SK-N-SH treated with all-trans-retinoic acid at 6 μM for 48 hours (cell line): ENCODE measurements at regions not wholly inside any gene's neighbourhood (a gene's known extent, or its start where the extent isn't known, plus 50 kb on each side); places are given as distances from the start of the nearest gene placed in this dataset.
"Not testable (repeated sequence)": the region's sequence is repeated elsewhere in the genome, so short reads cannot be mapped to it uniquely, and the experiment has no call there.

Source experiments
- ATAC-seq: fragments of 200-7000 bp; cut with Tn5 transposase; 3 replicates; pipeline ENCODE4 v1.9.1; 2020; ENCODE audit warnings: mild to moderate bottlenecking, moderate library complexity
- ARNTL ChIP-seq: fragments of 450-650 bp; formaldehyde crosslinking; IDR thresholded peaks from 2 replicates; pipeline ENCODE4 v1.5.0; 2020; ENCODE audit warnings: low read depth, mild to moderate bottlenecking, moderate library complexity, borderline replicate concordance
- BACH2 ChIP-seq: fragments of 250-450 bp; sonication (Bioruptor Pico); IDR thresholded peaks from 2 replicates; pipeline ENCODE4 v1.9.0; 2021; ENCODE audit warnings: mild to moderate bottlenecking, borderline replicate concordance
- CSDC2 ChIP-seq: fragments of 250-450 bp; sonication (Bioruptor Pico); IDR thresholded peaks from 2 replicates; pipeline ENCODE4 v1.5.0; 2020; ENCODE audit warnings: mild to moderate bottlenecking, moderate library complexity
- CSRNP3 ChIP-seq: fragments of 250-450 bp; sonication (Bioruptor Pico); IDR thresholded peaks from 2 replicates; pipeline ENCODE4 v1.5.1; 2021; ENCODE audit warnings: mild to moderate bottlenecking, moderate library complexity
- GLIS3 ChIP-seq: fragments of 250-450 bp; sonication (Bioruptor Pico); IDR thresholded peaks from 2 replicates; pipeline ENCODE4 v1.5.0; 2020; ENCODE audit warnings: mild to moderate bottlenecking, moderate library complexity
- ISL1 ChIP-seq: fragments of 250-450 bp; sonication (Bioruptor Pico); IDR thresholded peaks from 2 replicates; pipeline ENCODE4 v2.1.2; 2022; ENCODE audit warnings: mild to moderate bottlenecking, moderate library complexity
- OSR1 ChIP-seq: fragments of 250-450 bp; sonication (Bioruptor Pico); IDR thresholded peaks from 2 replicates; pipeline ENCODE4 v1.8.0; 2022; ENCODE audit warnings: moderate library complexity, mild to moderate bottlenecking, inconsistent platforms
- PATZ1 ChIP-seq: fragments of 250-450 bp; sonication (Bioruptor Pico); IDR thresholded peaks from 2 replicates; pipeline ENCODE4 v1.8.0; 2020; ENCODE audit warnings: mild to moderate bottlenecking, moderate library complexity, borderline replicate concordance
- POU6F1 ChIP-seq: fragments of 250-450 bp; sonication (Bioruptor Pico); IDR thresholded peaks from 2 replicates; pipeline ENCODE4 v1.8.0; 2021; ENCODE audit warnings: low read depth, mild to moderate bottlenecking, moderate library complexity, borderline replicate concordance
- PPARA ChIP-seq: fragments of 250-450 bp; sonication (Bioruptor Pico); IDR thresholded peaks from 2 replicates; pipeline ENCODE4 v1.5.0; 2020; ENCODE audit warnings: mild to moderate bottlenecking, borderline replicate concordance
- SNAI2 ChIP-seq: fragments of 250-450 bp; sonication (Bioruptor Pico); IDR thresholded peaks from 2 replicates; pipeline ENCODE4 v1.5.0; 2020; ENCODE audit warnings: mild to moderate bottlenecking, moderate library complexity
- TCF4 ChIP-seq: fragments of 250-450 bp; sonication (Bioruptor Pico); IDR thresholded peaks from 2 replicates; pipeline ENCODE4 v1.8.0; 2021; ENCODE audit warnings: mild to moderate bottlenecking, moderate library complexity, borderline replicate concordance
- TOX ChIP-seq: fragments of 250-450 bp; sonication (Bioruptor Pico); IDR thresholded peaks from 2 replicates; pipeline ENCODE4 v1.8.0; 2021; ENCODE audit warnings: mild to moderate bottlenecking, moderate library complexity, borderline replicate concordance
- TSHZ2 ChIP-seq: fragments of 250-450 bp; sonication (Bioruptor Pico); IDR thresholded peaks from 2 replicates; pipeline ENCODE4 v1.5.0; 2020; ENCODE audit warnings: mild to moderate bottlenecking, moderate library complexity
- ZC3H10 ChIP-seq: fragments of 250-450 bp; sonication (Bioruptor Pico); IDR thresholded peaks from 2 replicates; pipeline ENCODE4 v1.5.1; 2021; ENCODE audit warnings: mild to moderate bottlenecking, moderate library complexity
- ZFP30 ChIP-seq: fragments of 450-650 bp; formaldehyde crosslinking; IDR thresholded peaks from 2 replicates; pipeline ENCODE4 v1.5.0; 2022; ENCODE audit warnings: mild to moderate bottlenecking, moderate library complexity
- ZNF565 ChIP-seq: fragments of 450-650 bp; formaldehyde crosslinking; conservative IDR thresholded peaks from 2 replicates; pipeline ENCODE4 v1.5.0; 2020; ENCODE audit warnings: low read depth, mild to moderate bottlenecking, moderate library complexity
- ZNF70 ChIP-seq: fragments of 450-650 bp; formaldehyde crosslinking; IDR thresholded peaks from 2 replicates; pipeline ENCODE4 v1.5.0; 2020; ENCODE audit warnings: mild to moderate bottlenecking, moderate library complexity
- ZNF8 ChIP-seq: fragments of 450-650 bp; formaldehyde crosslinking; IDR thresholded peaks from 2 replicates; pipeline ENCODE4 v1.5.0; 2020; ENCODE audit warnings: mild to moderate bottlenecking, moderate library complexity
- TF ChIP-seq, protein P1 (sequence below): fragments of 250-450 bp; sonication (Bioruptor Pico); IDR thresholded peaks from 2 replicates; pipeline ENCODE4 v1.5.1; 2020; ENCODE audit warnings: low read depth, mild to moderate bottlenecking, moderate library complexity

- no peak for ATAC-seq
- TF ChIP-seq ZNF565 (no peak), ZFP30 (CRISPR knock-in tag) (no peak), ARNTL (no peak), ZNF70 (CRISPR knock-in tag) (no peak), POU6F1 (CRISPR knock-in tag) (no peak), ZNF8 (CRISPR knock-in tag) (no peak), SNAI2 (CRISPR knock-in tag) (no peak), CSRNP3 (CRISPR knock-in tag) (no peak), BACH2 (no peak)
- TF ChIP-seq, protein P1, sequence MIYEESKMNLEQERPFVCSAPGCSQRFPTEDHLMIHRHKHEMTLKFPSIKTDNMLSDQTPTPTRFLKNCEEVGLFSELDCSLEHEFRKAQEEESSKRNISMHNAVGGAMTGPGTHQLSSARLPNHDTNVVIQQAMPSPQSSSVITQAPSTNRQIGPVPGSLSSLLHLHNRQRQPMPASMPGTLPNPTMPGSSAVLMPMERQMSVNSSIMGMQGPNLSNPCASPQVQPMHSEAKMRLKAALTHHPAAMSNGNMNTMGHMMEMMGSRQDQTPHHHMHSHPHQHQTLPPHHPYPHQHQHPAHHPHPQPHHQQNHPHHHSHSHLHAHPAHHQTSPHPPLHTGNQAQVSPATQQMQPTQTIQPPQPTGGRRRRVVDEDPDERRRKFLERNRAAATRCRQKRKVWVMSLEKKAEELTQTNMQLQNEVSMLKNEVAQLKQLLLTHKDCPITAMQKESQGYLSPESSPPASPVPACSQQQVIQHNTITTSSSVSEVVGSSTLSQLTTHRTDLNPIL, result no peak
Measured at GRCh38 chr21:25490742-25491141, 116.5 kb downstream of the MRPL39 start.

GRCh38 chr21:25489673-25490072 lies 117.6 kb downstream of the MRPL39 start:
- ATAC-seq, result no peak
- no peak for TF ChIP-seq ZC3H10 (CRISPR knock-in tag)
- TF ChIP-seq BACH2, result no peak
- no peak for TF ChIP-seq POU6F1 (CRISPR knock-in tag)
- no peak for TF ChIP-seq ZNF8 (CRISPR knock-in tag)
- no peak for TF ChIP-seq OSR1 (CRISPR knock-in tag)
- TF ChIP-seq PPARA (CRISPR knock-in tag), result no peak

- TF ChIP-seq, protein P1, result no peak
- TF ChIP-seq BACH2 (no peak), ZFP30 (CRISPR knock-in tag) (no peak)
- no peak for ATAC-seq
Measured at GRCh38 chr21:25487046-25487594, 120.2 kb downstream of the MRPL39 start.

DNA sequence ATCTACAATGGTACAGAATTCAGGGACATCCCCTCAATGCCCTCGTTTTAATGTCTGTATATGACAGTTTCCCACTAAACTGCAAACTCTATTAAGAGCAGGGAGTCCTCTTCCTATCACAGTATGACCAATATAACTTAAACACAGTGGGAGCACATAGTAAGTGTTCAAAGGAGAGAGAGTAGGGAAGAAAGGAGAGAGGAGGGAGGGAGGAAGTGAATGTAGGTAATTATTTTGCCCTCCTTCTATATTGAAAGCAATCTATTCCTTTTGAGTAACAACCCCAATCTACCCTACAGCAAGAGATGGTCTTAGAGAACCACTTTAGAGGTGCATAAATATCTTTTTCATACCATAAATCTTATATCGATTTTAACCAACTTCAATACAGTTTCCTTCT lies 121.4 kb downstream of the MRPL39 start:
- ATAC-seq, result no peak
- no peak for TF ChIP-seq CSDC2 (CRISPR knock-in tag)

DNA sequence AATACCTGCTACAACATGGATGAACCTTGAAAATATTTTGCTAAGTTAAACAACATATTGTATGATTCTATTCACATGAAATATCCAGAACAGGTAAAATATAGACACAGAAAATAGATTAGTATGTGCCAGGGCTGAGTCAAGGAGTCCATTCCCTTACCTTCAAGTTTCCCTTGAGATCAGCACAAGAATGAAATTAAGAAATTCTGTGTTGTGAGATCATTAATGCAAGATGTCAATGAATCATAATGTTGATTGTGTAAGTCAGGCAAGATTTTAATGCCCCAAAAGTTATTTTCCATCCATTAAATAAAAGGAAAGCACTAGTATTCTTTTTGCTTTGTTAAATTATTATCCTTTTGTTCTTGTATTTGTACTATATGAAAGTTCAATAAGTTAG lies 139.4 kb downstream of the MRPL39 start:
- TF ChIP-seq BACH2 (no peak), ZC3H10 (CRISPR knock-in tag) (no peak), ZNF8 (CRISPR knock-in tag) (no peak), CSRNP3 (CRISPR knock-in tag) (no peak), ARNTL (no peak), TSHZ2 (CRISPR knock-in tag) (no peak), ISL1 (CRISPR knock-in tag) (no peak), ZFP30 (CRISPR knock-in tag) (no peak), GLIS3 (no peak), PATZ1 (no peak), TOX (no peak), PPARA (CRISPR knock-in tag) (no peak), CSDC2 (CRISPR knock-in tag) (no peak), TCF4 (CRISPR knock-in tag) (no peak), ZNF70 (CRISPR knock-in tag) (no peak)
- TF ChIP-seq, all 23 proteins: peak for 0
- ATAC-seq, result no peak

DNA sequence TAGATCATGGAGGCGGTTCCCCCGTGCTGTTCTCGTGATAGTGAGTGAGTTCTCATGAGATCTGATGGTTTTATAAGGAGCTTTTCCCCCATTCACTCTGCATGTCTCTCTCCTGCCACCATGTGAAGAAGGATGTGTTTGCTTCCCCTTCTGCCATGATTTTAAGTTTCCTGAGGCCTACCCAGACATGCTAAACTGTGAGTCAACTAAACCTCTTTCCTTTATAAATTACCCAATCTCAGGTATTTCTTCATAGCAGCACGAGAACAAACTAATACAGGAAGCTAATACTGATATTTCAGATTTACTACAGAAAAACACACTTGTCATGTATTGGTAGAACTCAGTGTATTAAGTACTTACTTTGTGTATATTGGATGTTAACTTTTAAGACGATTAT lies 140.2 kb downstream of the MRPL39 start:
- not testable (repeated sequence) for ATAC-seq
